K562 (cell line): ENCODE measurements at regions not wholly inside any gene's neighbourhood (a gene's known extent, or its start where the extent isn't known, plus 50 kb on each side); places are given as distances from the start of the nearest gene placed in this dataset.

Experiments used
- ATAC-seq: fragments of 200-7000 bp; cut with Tn5 transposase; 3 replicates; pipeline ENCODE4 v1.9.1; 2020; ENCODE audit warnings: moderate library complexity
- BruUV-seq: library from RNA; stranded (reverse); fragments of 400-500 nt; replicated peaks from 2 replicates; lab custom pipeline; 2021; lab: Mats Ljungman, UMichigan
- CTCF ChIA-PET: fragments of 300-600 bp; formaldehyde crosslinking; extraction: SDS; loops from one replicate; lab custom pipeline; 2021; ENCODE audit warnings: low intra/inter-chr PET ratio; lab: Yijun Ruan, JAX
- POLR2A ChIA-PET: fragments of 300-600, 350-650 bp; sonication (Branson Sonifier 250); formaldehyde crosslinking; extraction: SDS; loops from one replicate; lab custom pipeline; 2021; ENCODE audit warnings: antibody characterized with exemption, inconsistent platforms; lab: Yijun Ruan, JAX
- DNase-seq, 4 experiments: peaks; one replicate each; pipeline versions ENCODE4 v3.0.0 to v3.0.0-alpha.2; 2011 to 2018; ENCODE audit warnings: low spot score in 3 of 4, mixed read lengths in 3 of 4; ENCODE audit errors: extremely low read depth in 1 of 4
- FAIRE-seq: peaks from 2 replicates; lab custom pipeline; 2011; peaks lifted over from hg19 to GRCh38; lab: Jason Lieb, UNC
- H2AFZ ChIP-seq: 2 replicates; pipeline ENCODE4 v1.6.0; 2011; ENCODE audit warnings: low read depth, low read length, control low read depth, inconsistent platforms
- H3K27ac ChIP-seq: fragments of 200-600 bp; 3 replicates; pipeline ENCODE4 v1.8.0; 2011; ENCODE audit warnings: low read depth, mild to moderate bottlenecking, control low read depth, inconsistent platforms, low read length, moderate library complexity, mixed read lengths; ENCODE audit errors: extremely low read depth
- H3K27me3 ChIP-seq, 2 experiments: fragments of 300-600 bp in 1 of 2; 2 replicates in 1 of 2; 3 replicates in 1 of 2; pipeline versions ENCODE4 v1.6.0 to v1.8.0; 2011; ENCODE audit warnings: inconsistent platforms in 2 of 2, low read length in 2 of 2, mild to moderate bottlenecking in 1 of 2, mixed read lengths in 1 of 2, moderate library complexity in 1 of 2; ENCODE audit not compliant: control insufficient read depth in 2 of 2, insufficient read depth in 2 of 2
- H3K36me3 ChIP-seq: fragments of 300-600 bp; 3 replicates; pipeline ENCODE4 v1.8.0; 2011; ENCODE audit warnings: mild to moderate bottlenecking, low read length, inconsistent platforms; ENCODE audit not compliant: control insufficient read depth, insufficient read depth
- H3K4me1 ChIP-seq, 2 experiments: fragments of 200-600 bp in 1 of 2; replicated peaks in 1 of 2; 2 replicates in 1 of 2; 3 replicates in 1 of 2; pipeline versions ENCODE4 v1.5.1 to v1.8.0; 2011; ENCODE audit warnings: inconsistent platforms in 2 of 2, low read length in 2 of 2, mild to moderate bottlenecking in 1 of 2, mixed read lengths in 1 of 2, moderate library complexity in 1 of 2; ENCODE audit not compliant: control insufficient read depth in 2 of 2, insufficient read depth in 2 of 2
- H3K4me2 ChIP-seq: 2 replicates; pipeline ENCODE4 v1.6.1; 2011; ENCODE audit warnings: low read length, control low read depth, inconsistent platforms, mixed read lengths; ENCODE audit not compliant: insufficient read depth
- H3K4me3 ChIP-seq: fragments of 200-600 bp; sonication (generic), shearing (Covaris generic); 2 replicates; pipeline ENCODE4 v1.5.1; 2016; ENCODE audit warnings: control low read depth, inconsistent platforms
- H3K79me2 ChIP-seq: fragments of 200-600 bp; 3 replicates; pipeline ENCODE4 v1.8.0; 2011; ENCODE audit warnings: low read length, inconsistent platforms; ENCODE audit not compliant: control insufficient read depth, insufficient read depth
- H3K9ac ChIP-seq, 2 experiments: 2 replicates each; pipeline versions ENCODE4 v1.6.0 to v1.6.1; 2011; ENCODE audit warnings: low read depth in 2 of 2, low read length in 2 of 2, control low read depth in 1 of 2, inconsistent platforms in 1 of 2, mild to moderate bottlenecking in 1 of 2, mixed read lengths in 1 of 2; ENCODE audit not compliant: insufficient read depth in 1 of 2
- H3K9me1 ChIP-seq: one replicate; pipeline ENCODE4 v1.6.0; 2011; ENCODE audit warnings: inconsistent platforms, mild to moderate bottlenecking, low read length, moderate library complexity; ENCODE audit not compliant: control insufficient read depth, insufficient read depth
- H3K9me3 ChIP-seq: replicated peaks from 2 replicates; pipeline ENCODE4 v1.5.1; 2011; ENCODE audit warnings: low read depth, low read length, inconsistent platforms; ENCODE audit not compliant: control insufficient read depth, insufficient read depth
- H4K20me1 ChIP-seq: replicated peaks from 2 replicates; pipeline ENCODE4 v1.6.1; 2011; ENCODE audit warnings: low read length, inconsistent platforms, mixed read lengths; ENCODE audit not compliant: control insufficient read depth, insufficient read depth
- CBFA2T2 ChIP-seq: fragments of 450-650 bp; conservative IDR thresholded peaks from 2 replicates; pipeline ENCODE4 v1.6.1; 2017; ENCODE audit warnings: mild to moderate bottlenecking
- CCNT2 ChIP-seq: IDR thresholded peaks from 2 replicates; pipeline ENCODE4 v1.6.1; 2011; ENCODE audit warnings: borderline replicate concordance, low read depth, mild to moderate bottlenecking, moderate library complexity, mixed read lengths, low read length; ENCODE audit not compliant: insufficient read length; ENCODE audit errors: extremely low read depth
- DIDO1 ChIP-seq: fragments of 450-650 bp; IDR thresholded peaks from 2 replicates; pipeline ENCODE4 v1.6.1; 2016; ENCODE audit warnings: low read depth, missing biosample characterization, missing genetic modification characterization
- ELF4 ChIP-seq: fragments of 450-650 bp; formaldehyde crosslinking; IDR thresholded peaks from 2 replicates; pipeline ENCODE4 v1.4.0; 2022; ENCODE audit warnings: missing genetic modification characterization
- GTF2F1 ChIP-seq: IDR thresholded peaks from 2 replicates; pipeline ENCODE4 v1.6.1; 2011; ENCODE audit warnings: low read depth, low read length, improper control_type of control experiment
- NCOA6 ChIP-seq: fragments of 450-650 bp; IDR thresholded peaks from 2 replicates; pipeline ENCODE4 v1.6.1; 2017; ENCODE audit warnings: mild to moderate bottlenecking
- NFE2L1 ChIP-seq: fragments of 450-650 bp; IDR thresholded peaks from 2 replicates; pipeline ENCODE4 v1.6.1; 2016; ENCODE audit warnings: missing genetic modification characterization, low read depth, mild to moderate bottlenecking, missing compliant biosample characterization, moderate library complexity, borderline replicate concordance
- XRCC4 ChIP-seq: IDR thresholded peaks from one replicate; pipeline ENCODE4 v1.6.1; 2011; ENCODE audit not compliant: insufficient read depth, insufficient read length; ENCODE audit errors: extremely low read depth
- ZNF780A ChIP-seq: fragments of 250-450 bp; sonication (Bioruptor Pico); IDR thresholded peaks from 2 replicates; pipeline ENCODE4 v1.5.0; 2021; ENCODE audit warnings: mild to moderate bottlenecking
- WGBS: fragments of 100-300 bp; shearing (Covaris generic); methylation state at CpG from one replicate; pipeline ENCODE4 v1.1.6; 2016; ENCODE audit warnings: low coverage, mixed read lengths; ENCODE audit not compliant: insufficient coverage; ENCODE audit errors: missing lambda C conversion rate; 5-methylcytosine and 5-hydroxymethylcytosine counted together
- in situ Hi-C: fragments of 300-500 bp; cut with MboI; formaldehyde crosslinking; loops from 4 replicates; pipeline ENCODE4 v1.15.0; 2018; ENCODE audit warnings: inconsistent platforms, mixed read lengths
- intact Hi-C: fragments of 100-400 bp; cut with micrococcal nuclease; formaldehyde crosslinking; loops from 2 replicates; pipeline ENCODE4 v1.14.2; 2022
- TF ChIP-seq, protein P1 (sequence below): fragments of 250-450 bp; sonication (Bioruptor Pico); IDR thresholded peaks from 2 replicates; pipeline ENCODE4 v1.5.0; 2021; ENCODE audit warnings: mild to moderate bottlenecking, moderate library complexity
- TF ChIP-seq, protein P2 (sequence below): fragments of 250-450 bp; sonication (Bioruptor Pico); IDR thresholded peaks from 2 replicates; pipeline ENCODE4 v1.4.0; 2020; ENCODE audit warnings: mild to moderate bottlenecking

DNA sequence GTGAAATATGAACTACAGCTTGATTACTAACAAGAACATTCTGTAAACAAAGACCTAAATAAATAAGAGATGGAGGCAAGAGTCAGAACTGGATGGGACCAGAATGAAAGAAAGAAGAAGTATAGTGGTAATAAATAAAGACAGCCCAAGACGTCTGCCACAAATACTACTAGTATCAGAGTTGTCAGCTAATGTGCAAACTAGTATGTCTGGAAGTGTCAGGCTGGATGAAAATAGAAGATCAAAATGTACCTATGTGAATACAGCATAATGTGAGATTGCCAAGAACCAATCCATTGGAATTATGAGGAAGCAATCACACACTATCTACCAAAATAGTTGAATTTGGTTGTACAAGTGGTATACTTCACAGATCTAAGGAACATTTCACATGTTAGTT lies 353.0 kb downstream of the BTG1 start:
- in situ Hi-C loops, result no loop called here

More for the DNA sequence above, 353.0 kb downstream of the BTG1 start:
- intact Hi-C loops, result no loop called here
- Histone ChIP-seq H3K9ac (no peak overlapping the region), H3K36me3 (no peaks in the 10 kb centered on the region; the same call in 1 of the 3 replicates), H3K4me3 (no peak overlapping the region), H4K20me1 (no peaks in the 10 kb centered on the region), H3K27me3 (no peaks in the 10 kb centered on the region), H3K79me2 (no peaks in the 10 kb centered on the region), H2AFZ (no peak overlapping the region), H3K9me3 (no peaks in the 10 kb centered on the region)
- FAIRE-seq (no peak), DNase-seq (no peak), ATAC-seq (no peak)
- WGBS, result 62% methylated on average over 1 of the region's 1 CpG
- POLR2A ChIA-PET, result interaction anchor here (0.8 kb wide), 1 partner anchor 9 kb away, joined by 3 read pairs; no protein-coding TSS in a partner anchor
- TF ChIP-seq GTF2F1 (no peak), XRCC4 (no peak), CCNT2 (no peak), ELF4 (CRISPR knock-in tag) (no peak), CBFA2T2 (no peak), NCOA6 (no peak), ZNF780A (CRISPR knock-in tag) (no peak), NFE2L1 (no peak), DIDO1 (tag) (no peak)
- TF ChIP-seq, protein P1, sequence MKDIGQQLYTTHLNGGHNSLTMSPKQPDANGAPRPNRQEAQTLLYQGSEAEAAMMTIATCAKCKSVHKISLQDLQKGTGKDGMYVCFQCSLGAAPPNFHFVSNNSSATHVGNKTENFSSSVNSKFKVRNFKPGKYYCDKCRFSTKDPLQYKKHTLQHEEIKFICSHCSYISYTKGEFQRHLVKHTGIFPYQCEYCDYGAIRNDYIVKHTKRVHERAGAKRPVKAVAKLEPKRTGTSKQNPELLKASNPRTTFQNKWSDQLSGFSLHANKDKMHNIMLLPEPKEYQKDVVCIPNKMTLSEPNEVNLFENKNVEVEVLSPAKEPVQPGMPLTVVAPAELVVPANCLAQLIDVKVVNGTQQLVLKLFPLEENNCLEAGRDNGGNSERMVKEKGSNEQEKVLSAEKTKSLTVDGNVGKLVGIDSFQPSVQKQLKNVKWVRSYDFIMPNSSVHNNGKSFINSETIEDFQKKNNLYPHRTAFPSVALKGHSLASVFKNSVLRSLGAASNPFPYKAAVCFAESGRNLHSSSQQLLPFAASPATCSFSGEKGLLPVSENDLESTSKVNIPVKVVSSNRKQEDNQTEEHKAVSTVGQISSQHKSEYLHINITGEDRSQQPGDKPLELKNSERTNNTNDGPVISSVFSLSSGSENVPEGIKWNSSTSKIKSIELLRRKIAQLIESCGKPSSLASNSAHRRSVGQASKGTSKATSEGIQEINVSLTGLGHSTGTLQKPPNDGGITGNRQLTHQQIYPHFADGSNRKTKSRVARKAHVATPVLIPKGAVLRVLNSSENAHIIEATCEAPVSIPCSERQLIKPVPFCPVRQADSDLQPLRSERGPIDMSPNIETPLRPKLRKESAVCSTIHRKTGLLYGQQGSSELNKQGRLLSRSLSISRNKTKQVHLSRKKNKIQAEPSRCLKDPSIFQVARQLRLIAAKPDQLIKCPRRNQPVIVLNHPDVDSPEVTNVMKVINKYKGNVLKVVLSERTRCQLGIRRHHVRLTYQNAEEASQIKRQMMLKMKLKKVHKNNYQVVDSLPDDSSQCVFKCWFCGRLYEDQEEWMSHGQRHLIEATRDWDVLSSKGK, result no peak
- TF ChIP-seq, protein P2, sequence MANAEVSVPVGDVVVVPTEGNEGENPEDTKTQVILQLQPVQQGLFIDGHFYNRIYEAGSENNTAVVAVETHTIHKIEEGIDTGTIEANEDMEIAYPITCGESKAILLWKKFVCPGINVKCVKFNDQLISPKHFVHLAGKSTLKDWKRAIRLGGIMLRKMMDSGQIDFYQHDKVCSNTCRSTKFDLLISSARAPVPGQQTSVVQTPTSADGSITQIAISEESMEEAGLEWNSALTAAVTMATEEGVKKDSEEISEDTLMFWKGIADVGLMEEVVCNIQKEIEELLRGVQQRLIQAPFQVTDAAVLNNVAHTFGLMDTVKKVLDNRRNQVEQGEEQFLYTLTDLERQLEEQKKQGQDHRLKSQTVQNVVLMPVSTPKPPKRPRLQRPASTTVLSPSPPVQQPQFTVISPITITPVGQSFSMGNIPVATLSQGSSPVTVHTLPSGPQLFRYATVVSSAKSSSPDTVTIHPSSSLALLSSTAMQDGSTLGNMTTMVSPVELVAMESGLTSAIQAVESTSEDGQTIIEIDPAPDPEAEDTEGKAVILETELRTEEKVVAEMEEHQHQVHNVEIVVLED (CRISPR knock-in tag), result no peak
- TF ChIP-seq, all 486 proteins: peak for 0
- CTCF ChIA-PET, result no interaction called here
- Histone ChIP-seq H3K4me1 (no peaks in the 10 kb centered on the region), H3K4me2 (no peak overlapping the region), H3K9me1 (no peaks in the 10 kb centered on the region), H3K27ac (no peak overlapping the region)
- no TSS peak for BruUV-seq
